HG03432 (cell line): ENCODE measurements at regions not wholly inside any gene's neighbourhood (a gene's known extent, or its start where the extent isn't known, plus 50 kb on each side); places are given as distances from the start of the nearest gene placed in this dataset.

ENCODE experiments used
- ATAC-seq: cut with Tn5 transposase; IDR thresholded peaks from one replicate; pipeline ENCODE4 v1.9.1; 2021; ENCODE audit warnings: mild to moderate bottlenecking, moderate library complexity; ENCODE audit not compliant: unreplicated experiment

- no peak for ATAC-seq
These were observed 100.2 kb upstream of the CASZ1 start for GRCh38 chr1:10896673-10897072.

DNA sequence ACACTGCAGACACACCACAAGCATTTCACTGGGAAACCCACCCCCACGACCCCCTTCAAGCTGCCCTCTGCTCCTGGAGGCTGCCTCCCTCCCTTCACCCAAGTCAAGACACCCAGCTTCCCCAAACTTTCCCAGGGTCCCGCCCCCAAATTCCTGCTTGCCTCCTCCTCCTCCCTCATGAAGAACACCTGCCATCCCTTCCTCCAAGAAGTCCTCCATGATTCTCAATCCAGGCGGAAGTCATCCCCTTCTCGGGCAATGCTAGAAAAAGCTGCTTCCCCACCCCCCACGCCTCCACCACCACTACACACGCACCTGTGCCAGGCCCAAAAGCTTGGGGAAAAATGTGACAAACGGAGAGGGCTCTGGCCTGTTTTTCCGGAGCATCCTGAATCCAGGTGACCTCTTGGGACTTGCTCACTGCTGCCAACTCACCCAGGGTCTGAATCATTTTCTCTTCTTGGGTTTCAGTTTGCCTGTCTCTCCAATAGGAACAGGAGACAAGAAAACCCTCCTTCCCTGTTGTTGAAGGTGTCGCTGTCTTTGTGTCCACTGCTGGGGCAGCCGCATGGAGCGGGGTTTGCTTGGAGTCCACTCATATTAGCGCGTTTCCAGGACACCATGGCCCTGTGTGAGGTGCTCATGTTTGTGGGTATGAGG is 101.0 kb upstream of the CASZ1 start:
- no peak for ATAC-seq

DNA sequence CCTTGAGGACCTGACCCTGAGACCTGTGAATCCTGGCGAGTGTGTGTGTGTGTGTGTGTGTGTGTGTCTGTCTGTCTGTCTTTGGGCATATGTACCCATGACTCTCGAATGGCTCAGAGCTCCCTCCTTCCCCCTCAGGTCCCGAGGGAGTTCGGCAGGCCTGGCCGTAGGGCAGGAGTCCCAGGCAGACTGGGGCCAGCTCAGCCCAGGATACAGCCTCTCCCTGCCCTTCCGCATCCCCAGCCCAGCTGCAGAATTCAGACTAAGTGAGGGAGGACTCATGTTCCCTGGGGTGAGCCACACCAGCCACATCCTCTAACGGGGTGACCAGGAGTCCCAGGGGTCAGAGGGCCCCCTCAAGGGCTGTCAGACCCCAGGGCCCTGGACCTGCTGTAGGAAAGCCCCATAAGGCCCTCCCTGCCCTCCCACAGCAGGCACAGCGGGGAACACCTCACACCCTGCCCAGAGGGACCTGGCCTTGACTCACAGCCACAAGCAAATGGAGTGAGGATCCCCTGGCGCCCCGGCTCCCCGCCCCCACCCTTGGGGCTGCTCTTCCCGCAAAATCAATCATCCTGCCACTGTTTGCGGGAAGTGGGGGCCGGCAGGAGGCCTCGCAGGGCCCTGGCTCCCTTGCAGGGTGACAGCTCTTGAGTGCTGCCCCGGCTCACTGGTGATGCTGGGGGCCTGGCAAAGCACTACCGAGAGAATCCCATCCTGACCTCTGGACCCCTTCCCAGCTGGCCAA is 101.7 kb upstream of the CASZ1 start:
- no peak for ATAC-seq

GRCh38 chr1:10898921-10899320 is 102.5 kb upstream of the CASZ1 start:
- ATAC-seq: no peak

- ATAC-seq: no peak
These were observed 103.2 kb upstream of the CASZ1 start for GRCh38 chr1:10899490-10900250.

GRCh38 chr1:10900251-10900651 is 103.8 kb upstream of the CASZ1 start:
- ATAC-seq: no peak

- ATAC-seq: no peak
These were observed 104.2 kb upstream of the CASZ1 start for GRCh38 chr1:10900691-10901090.

GRCh38 chr1:10901091-10901890 is 104.8 kb upstream of the CASZ1 start:
- ATAC-seq: no peak

DNA sequence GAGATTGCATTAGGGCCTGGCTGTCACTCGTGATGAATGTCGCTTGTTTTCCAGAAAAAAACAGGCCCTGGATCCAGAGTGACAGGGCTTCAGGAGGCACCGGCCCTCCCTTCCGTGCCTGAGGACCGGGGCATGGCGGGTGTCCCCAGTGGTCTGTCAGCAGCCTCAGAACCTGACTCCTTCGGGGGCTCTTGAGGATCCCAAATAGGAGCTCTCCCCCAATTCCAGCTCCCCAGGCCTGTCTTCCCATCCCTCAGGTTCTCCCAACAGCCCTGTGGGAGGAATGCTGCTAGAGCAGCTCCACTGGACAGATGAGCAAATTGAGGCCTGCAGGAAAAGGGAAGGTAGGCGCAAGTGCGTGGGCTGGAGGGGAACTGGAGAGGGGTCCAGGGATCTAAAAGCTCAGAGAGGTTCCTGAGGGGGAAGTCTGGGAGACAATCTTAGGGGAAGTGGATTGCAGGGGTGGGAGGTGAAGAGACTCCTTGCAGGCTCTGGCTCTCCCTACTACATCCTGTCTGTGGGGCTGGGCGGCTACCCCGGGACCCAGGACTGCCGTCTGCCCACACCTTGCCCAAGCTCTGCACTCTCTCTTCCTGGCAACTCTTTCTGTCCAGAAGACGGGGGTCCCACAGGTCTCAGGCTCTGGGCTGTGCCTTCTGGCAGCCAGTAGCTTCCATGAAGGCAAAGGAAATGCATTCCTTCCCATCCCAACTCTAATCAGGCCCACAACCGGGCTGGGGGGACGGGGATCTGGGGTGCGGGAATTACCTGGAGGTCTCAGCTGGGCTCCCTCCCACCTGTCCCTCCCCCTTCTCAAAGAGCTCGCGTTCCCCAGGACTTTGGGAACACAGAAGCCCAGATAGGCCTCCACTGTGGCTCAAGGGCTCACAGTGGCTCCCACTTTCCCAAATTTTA is 105.7 kb upstream of the CASZ1 start:
- no peak for ATAC-seq

- no peak for ATAC-seq
These were observed 107.0 kb upstream of the CASZ1 start for GRCh38 chr1:10903421-10903820.

DNA sequence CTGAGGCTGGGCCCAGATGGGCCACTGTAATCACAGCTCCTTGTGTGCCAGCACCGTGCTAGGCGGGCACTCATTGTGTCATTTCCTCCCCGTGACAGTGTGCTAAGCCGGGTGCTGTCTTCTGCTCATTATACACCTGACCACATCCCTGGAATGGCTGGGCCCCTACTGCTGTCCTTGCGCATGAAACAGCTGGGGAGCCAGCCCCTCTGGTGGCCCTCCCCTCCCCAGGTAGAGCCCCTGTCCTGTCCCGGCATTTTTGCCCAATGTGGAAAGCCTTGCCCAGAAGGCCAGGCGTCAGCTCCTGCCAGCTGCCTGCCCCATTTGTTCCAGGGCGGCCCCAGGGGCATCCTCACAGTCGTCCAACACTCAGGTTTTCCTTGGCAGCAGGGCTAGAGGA is 107.4 kb upstream of the CASZ1 start:
- ATAC-seq: no peak

- ATAC-seq: no peak
These were observed 107.8 kb upstream of the TARDBP start for GRCh38 chr1:10904396-10905358.

DNA sequence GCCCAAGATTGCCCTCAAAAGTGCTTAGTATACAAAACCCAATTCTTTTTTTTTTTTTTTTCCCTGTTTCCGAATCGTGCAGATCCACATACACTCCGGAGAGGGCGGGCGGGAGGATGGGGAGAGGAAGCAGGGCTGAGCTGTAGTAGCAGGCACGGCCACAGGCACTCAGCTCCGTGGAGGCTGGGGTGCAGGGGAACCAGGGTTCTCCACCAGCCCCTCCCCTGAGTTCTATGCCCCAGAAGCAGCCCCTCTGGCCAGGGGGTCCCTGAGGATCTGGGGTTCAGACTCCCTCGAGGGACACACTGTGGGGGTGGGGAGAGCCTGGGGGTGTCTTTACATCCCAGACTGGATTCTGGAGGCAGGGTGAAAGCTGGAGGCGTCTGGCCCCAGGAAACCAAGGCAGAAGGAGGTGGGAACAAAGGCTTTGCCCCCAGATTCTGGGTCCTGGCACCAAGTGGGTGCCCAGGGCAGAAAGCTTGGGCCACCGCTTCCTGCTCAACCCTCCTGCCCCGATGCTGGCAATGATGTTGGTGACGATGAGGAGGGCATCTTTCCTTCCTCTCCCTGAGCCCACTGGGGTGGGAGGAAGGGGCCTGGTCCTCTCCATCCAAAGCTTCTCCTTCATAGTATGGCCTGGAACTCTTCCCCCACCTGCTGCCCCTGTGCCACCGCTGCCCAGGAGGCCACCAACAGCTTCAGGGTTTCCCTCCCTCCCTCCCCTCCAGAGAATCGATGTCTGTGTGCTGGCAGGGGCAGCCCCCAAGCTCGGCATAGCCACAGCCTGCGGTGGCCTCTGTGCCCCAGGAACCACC is 106.4 kb upstream of the TARDBP start:
- no peak for ATAC-seq

DNA sequence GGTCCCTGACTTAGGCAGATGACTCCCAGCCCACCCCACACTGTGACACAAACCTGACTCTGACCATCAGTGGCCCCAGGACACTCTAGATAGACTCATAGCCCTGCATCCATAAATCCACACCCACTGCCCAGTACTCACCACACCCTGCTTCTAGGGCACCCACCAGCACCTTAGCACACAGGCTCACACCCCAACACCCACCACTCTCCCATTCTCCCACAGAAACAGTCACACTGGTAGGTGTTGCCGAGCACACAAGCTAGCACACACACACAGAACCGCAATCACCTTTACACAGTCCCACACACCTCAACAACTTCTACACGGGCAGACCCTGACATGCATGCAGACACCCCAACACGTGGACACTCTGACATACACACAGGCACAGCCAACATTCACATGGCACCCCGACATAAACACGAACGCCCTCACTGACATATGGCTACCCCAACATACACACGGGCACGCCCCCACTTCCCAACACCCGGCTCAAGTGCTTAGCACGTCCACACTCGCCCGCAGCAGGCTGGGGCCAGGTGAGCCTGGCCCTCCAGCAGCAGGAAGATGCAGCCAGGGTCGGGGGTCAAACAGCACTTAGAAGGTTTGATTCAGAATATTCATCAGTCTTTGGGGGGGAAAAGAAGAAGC is 105.5 kb upstream of the TARDBP start:
- no peak for ATAC-seq

DNA sequence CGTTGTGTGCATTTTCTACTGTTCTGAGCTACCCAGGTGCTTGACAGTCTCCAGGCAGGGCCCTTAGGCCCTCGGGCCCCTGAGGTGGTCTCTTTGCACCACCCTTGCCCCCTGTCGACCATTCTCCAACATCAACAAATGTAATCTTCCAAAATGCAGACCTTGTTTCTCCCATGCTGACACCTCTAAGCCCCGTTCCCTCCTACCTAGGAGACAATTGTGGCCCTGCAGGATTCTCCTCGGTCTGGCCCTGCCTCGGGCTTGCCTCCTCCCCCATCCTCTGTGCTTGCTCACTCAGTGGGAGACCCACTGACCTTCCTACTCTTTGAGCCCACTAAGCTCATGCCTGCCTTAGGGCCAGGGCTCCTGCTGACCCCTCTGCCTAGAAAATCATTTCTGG is 104.2 kb upstream of the TARDBP start:
- no peak for ATAC-seq

DNA sequence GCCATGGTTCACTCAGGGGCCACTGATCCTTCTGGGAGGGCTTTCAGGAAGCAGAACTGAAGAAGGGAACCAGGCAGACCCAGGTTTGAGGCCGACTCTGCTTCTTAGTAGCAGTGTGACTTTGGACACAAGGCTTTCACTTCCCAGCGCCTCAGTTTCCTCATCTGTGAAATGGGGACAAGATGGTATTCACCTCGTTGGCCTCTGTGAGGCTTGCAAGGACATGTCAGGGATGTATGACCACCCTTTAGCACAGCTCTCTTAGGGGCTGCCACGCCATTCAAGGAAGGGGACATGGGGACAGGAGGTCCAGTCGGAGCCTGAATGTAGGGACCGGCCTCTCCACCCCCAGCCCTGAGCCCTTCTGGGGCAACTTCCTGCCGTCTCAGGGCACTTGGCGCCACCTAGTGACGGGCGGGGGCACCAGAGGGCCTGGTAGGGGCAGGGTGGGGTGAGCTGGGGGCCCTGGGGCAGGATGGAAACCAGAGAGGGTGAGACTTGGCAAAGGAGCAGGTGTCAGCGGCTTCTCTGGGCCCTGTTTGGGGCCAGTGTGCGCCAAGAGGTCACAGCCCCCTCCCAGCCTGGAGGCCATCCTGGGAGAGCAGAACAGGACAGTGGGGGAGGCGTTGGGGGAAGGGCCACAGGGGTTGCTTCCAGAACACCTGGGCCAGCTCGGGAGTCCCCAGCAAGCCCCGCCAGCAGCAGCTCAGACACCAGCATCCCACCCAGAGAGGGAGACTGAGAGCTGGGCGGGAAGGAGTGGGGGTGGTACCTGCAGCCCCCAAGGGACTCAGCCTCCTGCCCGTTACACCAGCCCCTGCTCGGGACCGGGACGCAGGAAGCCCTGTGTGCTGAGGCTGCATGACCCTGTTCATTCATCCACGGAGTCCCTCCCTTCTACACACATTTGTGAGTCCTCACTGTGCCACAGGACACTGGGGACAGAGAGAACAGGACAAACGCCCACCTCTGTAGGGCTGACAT is 102.5 kb upstream of the TARDBP start:
- ATAC-seq: no peak
